ENCODE measurements at regions not wholly inside any gene's neighbourhood (a gene's known extent, or its start where the extent isn't known, plus 50 kb on each side); places are given as distances from the start of the nearest gene placed in this dataset.
"Not testable (repeated sequence)": the region's sequence is repeated elsewhere in the genome, so short reads cannot be mapped to it uniquely, and the experiment has no call there.

GRCh38 chr17:54680410-54680809 is 220.2 kb upstream of the TOM1L1 start:
- no TSS peak for BruUV-seq (replicated peaks)
- H3K9me3 ChIP-seq (ENCODE audit: insufficient read depth, low read depth) = no peaks in the 10 kb centered on the region

GRCh38 chr17:54694287-54694887 is 206.3 kb upstream of the TOM1L1 start:
- Histone ChIP-seq H3K4me2 (no peak overlapping the region), H3K4me1 (replicated peaks; ENCODE audit: insufficient read depth) (no peaks in the 10 kb centered on the region), H3F3A (ENCODE audit: insufficient read depth, low read depth) (no peaks in the 10 kb centered on the region), H3K27me3 (ENCODE audit: insufficient read depth, low read depth) (no peaks in the 10 kb centered on the region), H3K36me3 (ENCODE audit: low read depth) (no peaks in the 10 kb centered on the region), H4K20me1 (ENCODE audit: insufficient read depth) (no peaks in the 10 kb centered on the region), H3K27ac (no peak overlapping the region), H3K9me2 (ENCODE audit: insufficient read depth) (no peaks in the 10 kb centered on the region), H3K4me3 (no peak overlapping the region), H2AFZ (no peak overlapping the region), H3K79me2 (ENCODE audit: low read depth) (no peaks in the 10 kb centered on the region), H3K9me3 (ENCODE audit: insufficient read depth, low read depth) (no peaks in the 10 kb centered on the region)
- TF ChIP-seq CTCF (conservative IDR thresholded peaks at IDR 0.05) = no peak
- TF ChIP-seq EZH2 (IDR thresholded peaks at IDR 0.05; ENCODE audit: low read depth) = no peak
- ChIA-PET CTCF (no interaction called here), POLR2A (ENCODE audit: unreplicated experiment) (no interaction called here)
- no peak for DNase-seq
- intact Hi-C loops (cut with micrococcal nuclease; ENCODE audit: unreplicated experiment) = no loop called here
- BruUV-seq (replicated peaks) = no TSS peak

More at GRCh38 chr17:54680410-54680809, 220.2 kb upstream of the TOM1L1 start:
- DNase-seq = no peak
- no peak overlapping the region for H3K4me2 ChIP-seq
- no peaks in the 10 kb centered on the region for H3K4me1 ChIP-seq (replicated peaks; ENCODE audit: insufficient read depth)
- ChIA-PET CTCF (no interaction called here), POLR2A (ENCODE audit: unreplicated experiment) (interaction anchor here (0.6 kb wide), 1 partner anchor 164 kb away, joined by 3 read pairs; no protein-coding TSS in a partner anchor)
- H3K27me3 ChIP-seq (ENCODE audit: insufficient read depth, low read depth) = no peaks in the 10 kb centered on the region
- H3K9me2 ChIP-seq (ENCODE audit: insufficient read depth) = no peaks in the 10 kb centered on the region
- H4K20me1 ChIP-seq (ENCODE audit: insufficient read depth) = no peaks in the 10 kb centered on the region
- H3K27ac ChIP-seq = no peak overlapping the region
- no peaks in the 10 kb centered on the region for H3K36me3 ChIP-seq (ENCODE audit: low read depth)
- no peak for TF ChIP-seq CTCF (conservative IDR thresholded peaks at IDR 0.05)
- TF ChIP-seq EZH2 (IDR thresholded peaks at IDR 0.05; ENCODE audit: low read depth) = no peak
- H3K4me3 ChIP-seq = no peak overlapping the region
- no peaks in the 10 kb centered on the region for H3K79me2 ChIP-seq (ENCODE audit: low read depth)
- intact Hi-C loops (cut with micrococcal nuclease; ENCODE audit: unreplicated experiment) = no loop called here
- no peak overlapping the region for H2AFZ ChIP-seq
- H3F3A ChIP-seq (ENCODE audit: insufficient read depth, low read depth) = no peaks in the 10 kb centered on the region

GRCh38 chr17:54712798-54713197 is 187.9 kb upstream of the TOM1L1 start:
- H3K4me2 ChIP-seq; BruUV-seq (replicated peaks); H3F3A ChIP-seq (ENCODE audit: insufficient read depth, low read depth); H3K36me3 ChIP-seq (ENCODE audit: low read depth); H3K79me2 ChIP-seq (ENCODE audit: low read depth); CTCF ChIA-PET; H2AFZ ChIP-seq; H4K20me1 ChIP-seq (ENCODE audit: insufficient read depth); intact Hi-C loops (cut with micrococcal nuclease; ENCODE audit: unreplicated experiment); H3K4me3 ChIP-seq; POLR2A ChIA-PET (ENCODE audit: unreplicated experiment); DNase-seq; H3K27ac ChIP-seq; H3K4me1 ChIP-seq (replicated peaks; ENCODE audit: insufficient read depth); H3K9me3 ChIP-seq (ENCODE audit: insufficient read depth, low read depth); H3K27me3 ChIP-seq (ENCODE audit: insufficient read depth, low read depth); H3K9me2 ChIP-seq (ENCODE audit: insufficient read depth): not testable (repeated sequence)

GRCh38 chr17:54718286-54718685 is 182.4 kb upstream of the TOM1L1 start:
- Histone ChIP-seq H2AFZ (no peak overlapping the region), H3K9me3 (ENCODE audit: insufficient read depth, low read depth) (no peaks in the 10 kb centered on the region), H3K4me2 (no peak overlapping the region), H3K27ac (no peak overlapping the region), H3K4me3 (no peak overlapping the region), H4K20me1 (ENCODE audit: insufficient read depth) (no peaks in the 10 kb centered on the region), H3K9me2 (ENCODE audit: insufficient read depth) (no peaks in the 10 kb centered on the region), H3K36me3 (ENCODE audit: low read depth) (no peaks in the 10 kb centered on the region), H3F3A (ENCODE audit: insufficient read depth, low read depth) (no peaks in the 10 kb centered on the region), H3K4me1 (replicated peaks; ENCODE audit: insufficient read depth) (no peaks in the 10 kb centered on the region), H3K27me3 (ENCODE audit: insufficient read depth, low read depth) (no peaks in the 10 kb centered on the region), H3K79me2 (ENCODE audit: low read depth) (no peaks in the 10 kb centered on the region)
- POLR2A ChIA-PET (ENCODE audit: unreplicated experiment) = no interaction called here
- TF ChIP-seq EZH2 (IDR thresholded peaks at IDR 0.05; ENCODE audit: low read depth) = no peak
- no peak for TF ChIP-seq CTCF (conservative IDR thresholded peaks at IDR 0.05)
- DNase-seq = no peak
- BruUV-seq (replicated peaks) = no TSS peak
- intact Hi-C loops (cut with micrococcal nuclease; ENCODE audit: unreplicated experiment) = no loop called here
- CTCF ChIA-PET = no interaction called here
